ENCODE measurements at regions not wholly inside any gene's neighbourhood (a gene's known extent, or its start where the extent isn't known, plus 50 kb on each side); places are given as distances from the start of the nearest gene placed in this dataset.
A peak's percentile ranks its signal among the peaks of the same experiment; 100 is the strongest.
"Not testable (repeated sequence)": the region's sequence is repeated elsewhere in the genome, so short reads cannot be mapped to it uniquely, and the experiment has no call there.

GRCh38 chr2:133879703-133880102 is 311.4 kb upstream of the NCKAP5 start:
- no peak for DNase-seq (ENCODE audit: low read depth in 2 of 2)

DNA sequence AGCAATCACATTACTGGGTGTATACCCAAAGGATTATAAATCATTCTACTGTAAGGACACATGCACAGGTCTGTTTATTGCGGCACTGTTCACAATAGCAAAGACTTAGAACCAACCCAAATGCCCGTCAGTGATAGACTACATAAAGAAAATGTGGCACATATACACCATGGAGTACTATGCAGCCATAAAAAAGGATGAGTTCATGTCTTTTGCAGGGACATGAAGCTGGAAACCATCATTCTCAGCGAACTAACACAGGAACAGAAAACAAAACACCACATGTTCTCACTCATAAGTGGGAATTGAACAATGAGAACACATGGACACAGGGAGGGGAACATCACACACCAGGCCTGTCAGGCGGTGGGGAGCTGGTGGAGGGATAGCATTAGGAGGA is 313.9 kb upstream of the NCKAP5 start:
- not testable (repeated sequence) for DNase-seq (ENCODE audit: low read depth in 2 of 2)

DNA sequence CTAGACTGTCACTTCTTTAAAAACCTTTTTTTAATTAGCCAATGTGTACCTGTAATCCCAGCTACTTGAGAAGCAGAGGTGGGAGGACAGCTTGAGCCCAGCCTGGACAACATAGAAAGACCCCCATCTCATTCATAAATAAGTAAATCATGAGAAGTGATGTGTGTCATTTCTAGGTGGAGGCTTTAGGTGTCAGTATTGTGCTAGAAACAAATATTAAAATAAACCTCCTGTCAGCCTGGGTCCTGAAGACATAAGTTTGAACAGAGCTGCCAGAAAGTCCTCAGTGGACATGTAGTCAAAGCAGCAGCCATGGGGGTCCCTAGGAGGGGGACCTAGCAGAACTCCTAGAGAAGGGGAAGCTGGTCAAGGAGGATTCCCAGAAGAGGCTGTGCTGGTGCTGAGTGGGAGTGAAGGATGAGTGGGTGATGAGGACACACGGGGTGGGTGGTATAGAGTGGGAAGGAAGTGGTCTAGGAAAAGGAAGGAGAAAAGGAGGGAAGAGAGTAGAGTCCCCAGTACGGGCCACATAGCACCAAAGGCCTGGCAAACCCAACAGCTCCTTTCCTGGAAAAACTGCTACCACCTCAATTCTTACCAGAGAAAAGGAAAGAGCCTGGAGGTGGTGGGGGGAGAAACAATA is 316.6 kb upstream of the NCKAP5 start:
- no peak for DNase-seq (ENCODE audit: low read depth in 2 of 2)

- no peak for DNase-seq (ENCODE audit: low read depth in 2 of 2)
These were observed 317.6 kb upstream of the NCKAP5 start for GRCh38 chr2:133885847-133886246.

GRCh38 chr2:133886735-133887675 is 318.7 kb upstream of the NCKAP5 start:
- peak in 1 of 2 donors; percentile 10 for DNase-seq (ENCODE audit: low read depth in 2 of 2)

DNA sequence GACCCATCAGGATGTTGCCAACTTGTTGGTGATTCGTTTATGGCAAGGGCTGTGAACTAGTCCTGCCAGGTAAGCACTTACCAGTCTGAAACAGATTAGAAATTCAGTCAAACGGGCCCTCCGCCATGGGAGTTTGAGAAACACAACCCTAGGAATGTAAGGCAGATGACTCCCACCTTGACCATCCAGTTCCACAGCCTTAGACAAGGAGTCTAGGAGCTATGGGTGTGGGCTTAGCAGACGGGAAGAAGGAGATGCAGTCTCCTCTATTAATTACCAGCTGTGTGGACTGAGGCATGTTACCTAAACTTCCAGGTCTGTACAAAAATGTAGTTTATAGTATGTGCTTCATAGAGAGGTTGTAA is 319.4 kb upstream of the NCKAP5 start:
- DNase-seq (ENCODE audit: low read depth in 2 of 2) = no peak

DNA sequence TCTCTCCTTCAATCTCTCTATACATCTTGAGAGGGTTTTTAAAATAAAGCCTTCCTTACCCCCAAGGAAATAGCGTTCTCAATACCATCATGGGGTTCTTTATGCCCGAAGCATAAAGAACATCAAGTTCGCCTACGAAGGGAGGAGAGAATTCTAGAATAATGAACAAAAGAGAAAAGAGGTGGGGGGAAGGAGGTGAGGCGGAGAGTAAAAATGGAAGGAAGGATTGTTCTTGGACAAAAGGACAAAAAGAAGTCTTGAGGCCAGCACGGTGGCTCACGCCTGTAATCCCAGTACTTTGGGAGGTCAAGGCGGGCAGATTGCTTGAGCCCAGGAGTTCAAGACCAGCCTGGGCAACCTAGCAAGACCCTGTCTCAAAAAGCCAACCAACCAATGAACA is 319.8 kb upstream of the NCKAP5 start:
- no peak for DNase-seq (ENCODE audit: low read depth in 2 of 2)

DNA sequence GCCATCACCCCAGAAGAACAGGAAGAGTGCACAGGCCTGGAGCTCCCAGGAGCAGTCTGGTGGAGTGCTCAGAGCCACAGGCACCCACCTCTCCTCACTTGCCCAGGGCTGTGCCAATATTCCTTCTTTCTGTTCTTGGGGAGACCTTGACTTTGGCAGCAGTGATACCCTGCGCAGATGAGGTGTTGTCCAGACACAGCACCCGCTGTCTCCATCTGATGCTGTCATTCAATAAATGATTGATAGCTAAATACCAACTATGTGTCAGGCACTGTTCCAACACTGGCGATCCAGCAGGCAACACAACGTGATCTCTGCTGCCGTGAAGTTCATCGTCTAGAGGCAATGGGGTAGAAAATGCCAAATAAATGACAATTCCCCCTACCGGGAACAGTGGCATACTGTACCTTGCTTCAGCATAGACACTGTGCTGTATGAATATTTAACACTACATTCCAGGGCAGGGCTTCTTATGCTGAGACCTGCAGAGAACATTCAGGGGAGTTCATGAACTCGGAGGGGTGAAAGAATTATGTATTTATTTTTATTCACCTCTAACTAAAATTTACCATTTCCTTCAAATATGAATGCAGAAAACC is 320.5 kb upstream of the NCKAP5 start:
- no peak for DNase-seq (ENCODE audit: low read depth in 2 of 2)

- no peak for DNase-seq (ENCODE audit: low read depth in 2 of 2)
These were observed 324.2 kb upstream of the NCKAP5 start for GRCh38 chr2:133892352-133892913.

GRCh38 chr2:133894429-133894828 is 326.2 kb upstream of the NCKAP5 start:
- DNase-seq (ENCODE audit: low read depth in 2 of 2) = no peak

- not testable (repeated sequence) for DNase-seq (ENCODE audit: low read depth in 2 of 2)
These were observed 329.6 kb upstream of the NCKAP5 start for GRCh38 chr2:133897838-133898237.

GRCh38 chr2:133900909-133901308 is 332.6 kb upstream of the NCKAP5 start:
- DNase-seq (ENCODE audit: low read depth in 2 of 2) = no peak

DNA sequence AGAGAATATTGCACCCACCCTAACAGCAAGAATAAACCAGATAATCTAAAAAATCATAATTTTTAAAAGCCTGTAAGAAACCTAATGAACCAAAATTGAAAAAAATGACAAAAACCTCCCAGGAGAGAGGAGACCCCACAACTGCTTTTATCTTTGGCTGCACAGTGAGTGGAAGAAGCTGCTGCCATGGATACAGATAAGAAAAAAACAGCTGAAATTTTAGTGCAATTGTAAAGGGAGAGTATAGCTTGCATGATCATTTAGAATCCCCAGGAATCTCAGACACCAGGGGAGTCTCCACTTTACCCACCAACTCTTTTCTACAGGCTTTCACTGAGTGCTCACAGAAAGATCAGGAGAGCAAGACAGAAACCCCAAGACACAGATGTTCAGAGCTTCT is 338.1 kb upstream of the NCKAP5 start:
- DNase-seq (ENCODE audit: low read depth in 2 of 2) = no peak

DNA sequence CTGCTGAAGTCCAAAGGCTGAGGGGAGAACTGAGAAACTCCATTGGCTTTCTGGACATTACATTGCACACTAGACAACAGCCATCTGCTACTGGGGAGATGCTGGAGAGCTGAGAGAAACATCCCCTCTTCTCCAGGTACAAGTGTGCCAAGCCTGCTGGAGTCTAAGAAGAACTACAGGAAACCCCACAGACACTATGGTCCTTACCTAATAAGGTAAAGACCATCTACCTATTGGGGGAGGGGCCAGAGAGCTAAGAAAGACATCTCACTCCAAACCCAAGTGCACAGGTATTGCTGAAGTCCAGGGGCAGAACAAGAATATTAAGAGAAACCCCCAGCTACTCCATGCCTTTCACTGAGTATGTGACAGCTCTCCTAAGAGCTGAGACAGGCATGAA is 338.7 kb upstream of the NCKAP5 start:
- DNase-seq (ENCODE audit: low read depth in 2 of 2) = no peak

DNA sequence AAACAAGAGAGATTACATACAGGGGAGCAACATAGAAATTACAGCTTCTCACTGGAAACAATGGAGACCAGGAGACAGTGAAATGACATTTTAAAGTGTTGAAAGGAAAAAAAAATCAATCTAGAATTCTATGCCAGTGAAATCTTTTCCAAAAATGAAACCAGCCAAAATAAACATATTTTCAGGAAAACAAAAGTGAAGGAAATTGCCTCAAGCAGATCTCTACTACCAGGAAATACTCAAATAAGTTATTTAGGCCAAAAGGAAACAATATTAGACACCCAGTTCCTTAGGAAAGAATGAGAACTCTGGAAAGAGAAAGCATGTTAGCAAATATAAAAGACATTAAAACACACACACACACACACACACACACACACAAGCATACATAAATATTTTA is 339.9 kb upstream of the NCKAP5 start:
- DNase-seq (ENCODE audit: low read depth in 2 of 2) = no peak

GRCh38 chr2:133918141-133918540 is 335.7 kb upstream of the MGAT5 start:
- DNase-seq (ENCODE audit: low read depth in 2 of 2) = no peak

- DNase-seq (ENCODE audit: low read depth in 2 of 2) = no peak
These were observed 334.6 kb upstream of the MGAT5 start for GRCh38 chr2:133919285-133919684.

DNA sequence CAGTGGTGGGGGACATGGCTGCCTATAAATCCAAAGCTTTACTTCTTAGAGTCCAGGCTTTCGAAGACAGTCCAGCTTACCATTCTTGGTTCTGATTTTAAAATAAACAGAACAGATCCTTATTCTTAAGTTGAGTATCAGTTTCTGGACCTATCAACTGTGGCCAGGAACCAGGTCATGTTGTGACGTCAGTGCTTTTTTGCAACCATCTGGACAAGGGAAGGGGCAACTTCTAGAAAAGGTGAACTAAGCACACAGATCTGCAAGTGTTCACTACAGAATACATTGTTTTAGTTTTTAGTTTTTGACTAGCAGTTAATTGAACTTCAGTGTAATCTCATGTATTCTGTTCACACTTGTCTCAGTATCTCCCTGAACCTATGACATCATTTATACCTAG is 326.0 kb upstream of the MGAT5 start:
- no peak for DNase-seq (ENCODE audit: low read depth in 2 of 2)

GRCh38 chr2:133936096-133936495 is 317.8 kb upstream of the MGAT5 start:
- DNase-seq (ENCODE audit: low read depth in 2 of 2) = no peak

GRCh38 chr2:133936601-133937000 is 317.3 kb upstream of the MGAT5 start:
- no peak for DNase-seq (ENCODE audit: low read depth in 2 of 2)

DNA sequence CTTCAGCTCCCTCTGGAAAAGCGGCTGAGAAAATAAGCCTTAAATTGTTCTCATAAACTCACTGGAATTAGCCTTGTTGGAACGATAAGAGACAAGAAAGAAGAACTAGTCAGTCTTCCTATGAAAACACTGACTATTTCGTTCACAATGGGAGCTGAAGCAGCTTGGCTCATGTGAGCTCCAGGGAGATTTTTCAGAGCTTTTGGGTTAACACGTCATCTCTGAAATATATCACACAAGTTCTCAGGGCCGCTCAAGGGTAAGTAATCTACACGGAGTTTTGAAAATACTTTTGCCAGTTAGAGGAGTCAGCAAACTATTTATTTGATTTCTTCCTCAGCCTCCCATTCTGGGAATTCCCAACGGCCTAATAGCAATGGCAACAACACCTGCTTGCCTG is 316.2 kb upstream of the MGAT5 start:
- no peak for DNase-seq (ENCODE audit: low read depth in 2 of 2)

GRCh38 chr2:133940134-133940533 is 313.7 kb upstream of the MGAT5 start:
- no peak for DNase-seq (ENCODE audit: low read depth in 2 of 2)

- no peak for DNase-seq (ENCODE audit: low read depth in 2 of 2)
These were observed 312.2 kb upstream of the MGAT5 start for GRCh38 chr2:133941666-133942065.

Measured in stimulated activated CD8-positive, alpha-beta memory T cell treated with anti-CD3 and anti-CD28 coated beads, Interleukin-15, amount 100 ng/mL, for 48 hours (primary cell).